Breast epithelium (tissue), 3 donors: ENCODE measurements at regions not wholly inside any gene's neighbourhood (a gene's known extent, or its start where the extent isn't known, plus 50 kb on each side); places are given as distances from the start of the nearest gene placed in this dataset.

Experiments
- CTCF ChIP-seq, 3 donors: fragments of 450-650 bp; IDR thresholded peaks; one replicate each; pipeline ENCODE4 v1.5.1; 2016 to 2017; ENCODE audit warnings: antibody characterized with exemption in 3 of 3, mild to moderate bottlenecking in 3 of 3, moderate library complexity in 3 of 3
- POLR2A ChIP-seq: fragments of 450-650 bp; IDR thresholded peaks from one replicate; pipeline ENCODE4 v1.6.1; 2016; ENCODE audit warnings: antibody characterized with exemption, mild to moderate bottlenecking, moderate library complexity

- TF ChIP-seq CTCF (IDR thresholded peaks at IDR 0.05) (no peak), POLR2A (no peak)
Measured at GRCh38 chr13:62593804-62594203, 1178.2 kb upstream of the PCDH20 start.
